WTC11 (cell line): ENCODE measurements at regions not wholly inside any gene's neighbourhood (a gene's known extent, or its start where the extent isn't known, plus 50 kb on each side); places are given as distances from the start of the nearest gene placed in this dataset.

Experiments
- ATAC-seq: fragments of 200-7000 bp; cut with Tn5 transposase; 2 replicates; pipeline ENCODE4 v1.10.0; 2021; ENCODE audit warnings: mild to moderate bottlenecking, moderate library complexity
- CTCF ChIA-PET: fragments of 300-600 bp; sonication (Branson Sonifier 250); formaldehyde crosslinking; loops from one replicate; lab custom pipeline; 2021; ENCODE audit warnings: antibody characterized with exemption; lab: Charles Lee
- POLR2A ChIA-PET: fragments of 350-600 bp; sonication (Branson Sonifier 250); formaldehyde crosslinking; loops from one replicate; lab custom pipeline; 2021; ENCODE audit warnings: antibody characterized with exemption; lab: Charles Lee
- DNase-seq: peaks from one replicate; pipeline ENCODE4 v3.0.0; 2021; ENCODE audit warnings: low spot score
- H3K27ac Mint-ChIP-seq: 2 replicates; pipeline ENCODE4 v1.8.0; 2021; ENCODE audit warnings: mixed read lengths
- H3K27me3 Mint-ChIP-seq: 2 replicates; pipeline ENCODE4 v1.8.0; 2021; ENCODE audit warnings: low read depth, mild to moderate bottlenecking, moderate library complexity, mixed read lengths
- H3K36me3 Mint-ChIP-seq: 2 replicates; pipeline ENCODE4 v1.8.0; 2021; ENCODE audit warnings: mixed read lengths
- H3K4me1 Mint-ChIP-seq: 2 replicates; pipeline ENCODE4 v1.8.0; 2022; ENCODE audit warnings: mixed read lengths
- H3K4me3 Mint-ChIP-seq: 2 replicates; pipeline ENCODE4 v1.8.0; 2021; ENCODE audit warnings: mild to moderate bottlenecking, moderate library complexity, mixed read lengths
- H3K9me3 Mint-ChIP-seq: 2 replicates; pipeline ENCODE4 v1.8.0; 2021; ENCODE audit warnings: mixed read lengths
- ATF1 ChIP-seq: sonication (generic); formaldehyde crosslinking; IDR thresholded peaks from 2 replicates; pipeline ENCODE4 v1.8.1; 2023; ENCODE audit warnings: mild to moderate bottlenecking, moderate library complexity, missing genetic modification reagents
- EMX1 ChIP-seq: fragments of 250-450 bp; sonication (Bioruptor Pico); IDR thresholded peaks from 2 replicates; pipeline ENCODE4 v1.8.0; 2021; ENCODE audit warnings: mild to moderate bottlenecking
- ESRRA ChIP-seq: sonication (generic); formaldehyde crosslinking; IDR thresholded peaks from 2 replicates; pipeline ENCODE4 v1.8.1; 2022; ENCODE audit warnings: mild to moderate bottlenecking, missing genetic modification reagents, borderline replicate concordance
- ETV6 ChIP-seq: sonication (generic); formaldehyde crosslinking; IDR thresholded peaks from 2 replicates; pipeline ENCODE4 v1.8.1; 2022; ENCODE audit warnings: mild to moderate bottlenecking, missing genetic modification reagents
- GABPB1 ChIP-seq: sonication (generic); formaldehyde crosslinking; IDR thresholded peaks from 2 replicates; pipeline ENCODE4 v1.8.1; 2023; ENCODE audit warnings: mild to moderate bottlenecking, missing genetic modification reagents
- GTF2I ChIP-seq: fragments of 250-450 bp; sonication (Bioruptor Pico); conservative IDR thresholded peaks from 2 replicates; pipeline ENCODE4 v1.4.0; 2021; ENCODE audit warnings: mild to moderate bottlenecking
- IRF2 ChIP-seq: sonication (generic); formaldehyde crosslinking; IDR thresholded peaks from 2 replicates; pipeline ENCODE4 v1.8.0; 2022; ENCODE audit warnings: low read depth, missing genetic modification reagents, borderline replicate concordance
- MLX ChIP-seq: sonication (generic); formaldehyde crosslinking; IDR thresholded peaks from 2 replicates; pipeline ENCODE4 v1.8.1; 2023; ENCODE audit warnings: mild to moderate bottlenecking, missing genetic modification reagents, moderate library complexity
- NFYB ChIP-seq: sonication (generic); formaldehyde crosslinking; conservative IDR thresholded peaks from 2 replicates; pipeline ENCODE4 v1.8.0; 2022; ENCODE audit warnings: low read depth, missing genetic modification reagents
- NR1H2 ChIP-seq: sonication (generic); formaldehyde crosslinking; IDR thresholded peaks from 2 replicates; pipeline ENCODE4 v1.9.0; 2021; ENCODE audit warnings: mild to moderate bottlenecking, moderate library complexity, missing genetic modification reagents
- OVOL2 ChIP-seq: fragments of 250-450 bp; sonication (Bioruptor Pico); IDR thresholded peaks from 2 replicates; pipeline ENCODE4 v1.9.0; 2021; ENCODE audit warnings: mild to moderate bottlenecking, borderline replicate concordance
- PRRX2 ChIP-seq: fragments of 250-450 bp; sonication (Bioruptor Pico); IDR thresholded peaks from 2 replicates; pipeline ENCODE4 v1.8.0; 2021; ENCODE audit warnings: mild to moderate bottlenecking
- RELA ChIP-seq: sonication (generic); formaldehyde crosslinking; IDR thresholded peaks from 2 replicates; pipeline ENCODE4 v1.8.1; 2022; ENCODE audit warnings: missing genetic modification reagents, mild to moderate bottlenecking, borderline replicate concordance
- ZNF121 ChIP-seq: sonication (generic); formaldehyde crosslinking; IDR thresholded peaks from 2 replicates; pipeline ENCODE4 v1.8.0; 2023; ENCODE audit warnings: missing genetic modification reagents
- ZNF138 ChIP-seq: sonication (generic); formaldehyde crosslinking; conservative IDR thresholded peaks from 2 replicates; pipeline ENCODE4 v1.8.1; 2022; ENCODE audit warnings: mild to moderate bottlenecking, moderate library complexity, missing genetic modification reagents
- ZNF219 ChIP-seq: sonication (generic); formaldehyde crosslinking; IDR thresholded peaks from 2 replicates; pipeline ENCODE4 v1.8.0; 2023; ENCODE audit warnings: missing genetic modification reagents, mild to moderate bottlenecking, borderline replicate concordance
- ZNF232 ChIP-seq: sonication (generic); formaldehyde crosslinking; IDR thresholded peaks from 2 replicates; pipeline ENCODE4 v1.8.0; 2022; ENCODE audit warnings: mild to moderate bottlenecking, missing genetic modification reagents
- ZNF396 ChIP-seq: fragments of 250-450 bp; sonication (Bioruptor Pico); IDR thresholded peaks from 2 replicates; pipeline ENCODE4 v1.8.0; 2021; ENCODE audit warnings: mild to moderate bottlenecking, moderate library complexity, borderline replicate concordance
- TF ChIP-seq, protein P1 (sequence below): sonication (generic); formaldehyde crosslinking; IDR thresholded peaks from 2 replicates; pipeline ENCODE4 v1.8.0; 2023; ENCODE audit warnings: missing genetic modification reagents, mild to moderate bottlenecking, borderline replicate concordance
- TF ChIP-seq, protein P2 (sequence below): fragments of 250-450 bp; sonication (Bioruptor Pico); IDR thresholded peaks from 2 replicates; pipeline ENCODE4 v1.9.0; 2021; ENCODE audit warnings: moderate library complexity, mild to moderate bottlenecking, inconsistent platforms, borderline replicate concordance
- TF ChIP-seq, protein P3 (sequence below): fragments of 200-600 bp; IDR thresholded peaks from 2 replicates; pipeline ENCODE4 v1.8.0; 2022; ENCODE audit warnings: antibody characterized with exemption

- TF ChIP-seq IRF2: no peak
- TF ChIP-seq PRRX2 (CRISPR knock-in tag): no peak
- no peak for TF ChIP-seq NR1H2 (CRISPR knock-in tag)
These were observed 69.5 kb upstream of the MAP3K7 start (continued) for GRCh38 chr6:90656325-90656724.

GRCh38 chr6:90654806-90655205 lies 67.9 kb upstream of the MAP3K7 start:
- Mint-ChIP-seq H3K4me1 (peaks cover 29% of the 10 kb centered on the region), H3K36me3 (peaks cover 3% of the 10 kb centered on the region; the same call in 1 of the 2 replicates), H3K27ac (no peak overlapping the region), H3K9me3 (peaks cover 14% of the 10 kb centered on the region), H3K4me3 (no peak overlapping the region), H3K27me3 (no peaks in the 10 kb centered on the region)
- TF ChIP-seq ETV6 (CRISPR knock-in tag) (no peak), OVOL2 (no peak), MLX (CRISPR knock-in tag) (no peak), ZNF219 (CRISPR knock-in tag) (no peak), GTF2I (CRISPR knock-in tag) (no peak), NFYB (CRISPR knock-in tag) (no peak), RELA (no peak), ZNF121 (CRISPR knock-in tag) (no peak), GABPB1 (CRISPR knock-in tag) (no peak), ESRRA (no peak), EMX1 (CRISPR knock-in tag) (no peak), ZNF138 (CRISPR knock-in tag) (no peak), ATF1 (CRISPR knock-in tag) (no peak), ZNF232 (CRISPR knock-in tag) (no peak), ZNF396 (CRISPR knock-in tag) (no peak), NR1H2 (CRISPR knock-in tag) (no peak)
- TF ChIP-seq, protein P1, sequence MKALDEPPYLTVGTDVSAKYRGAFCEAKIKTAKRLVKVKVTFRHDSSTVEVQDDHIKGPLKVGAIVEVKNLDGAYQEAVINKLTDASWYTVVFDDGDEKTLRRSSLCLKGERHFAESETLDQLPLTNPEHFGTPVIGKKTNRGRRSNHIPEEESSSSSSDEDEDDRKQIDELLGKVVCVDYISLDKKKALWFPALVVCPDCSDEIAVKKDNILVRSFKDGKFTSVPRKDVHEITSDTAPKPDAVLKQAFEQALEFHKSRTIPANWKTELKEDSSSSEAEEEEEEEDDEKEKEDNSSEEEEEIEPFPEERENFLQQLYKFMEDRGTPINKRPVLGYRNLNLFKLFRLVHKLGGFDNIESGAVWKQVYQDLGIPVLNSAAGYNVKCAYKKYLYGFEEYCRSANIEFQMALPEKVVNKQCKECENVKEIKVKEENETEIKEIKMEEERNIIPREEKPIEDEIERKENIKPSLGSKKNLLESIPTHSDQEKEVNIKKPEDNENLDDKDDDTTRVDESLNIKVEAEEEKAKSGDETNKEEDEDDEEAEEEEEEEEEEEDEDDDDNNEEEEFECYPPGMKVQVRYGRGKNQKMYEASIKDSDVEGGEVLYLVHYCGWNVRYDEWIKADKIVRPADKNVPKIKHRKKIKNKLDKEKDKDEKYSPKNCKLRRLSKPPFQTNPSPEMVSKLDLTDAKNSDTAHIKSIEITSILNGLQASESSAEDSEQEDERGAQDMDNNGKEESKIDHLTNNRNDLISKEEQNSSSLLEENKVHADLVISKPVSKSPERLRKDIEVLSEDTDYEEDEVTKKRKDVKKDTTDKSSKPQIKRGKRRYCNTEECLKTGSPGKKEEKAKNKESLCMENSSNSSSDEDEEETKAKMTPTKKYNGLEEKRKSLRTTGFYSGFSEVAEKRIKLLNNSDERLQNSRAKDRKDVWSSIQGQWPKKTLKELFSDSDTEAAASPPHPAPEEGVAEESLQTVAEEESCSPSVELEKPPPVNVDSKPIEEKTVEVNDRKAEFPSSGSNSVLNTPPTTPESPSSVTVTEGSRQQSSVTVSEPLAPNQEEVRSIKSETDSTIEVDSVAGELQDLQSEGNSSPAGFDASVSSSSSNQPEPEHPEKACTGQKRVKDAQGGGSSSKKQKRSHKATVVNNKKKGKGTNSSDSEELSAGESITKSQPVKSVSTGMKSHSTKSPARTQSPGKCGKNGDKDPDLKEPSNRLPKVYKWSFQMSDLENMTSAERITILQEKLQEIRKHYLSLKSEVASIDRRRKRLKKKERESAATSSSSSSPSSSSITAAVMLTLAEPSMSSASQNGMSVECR (CRISPR knock-in tag): no peak
- TF ChIP-seq, protein P2, sequence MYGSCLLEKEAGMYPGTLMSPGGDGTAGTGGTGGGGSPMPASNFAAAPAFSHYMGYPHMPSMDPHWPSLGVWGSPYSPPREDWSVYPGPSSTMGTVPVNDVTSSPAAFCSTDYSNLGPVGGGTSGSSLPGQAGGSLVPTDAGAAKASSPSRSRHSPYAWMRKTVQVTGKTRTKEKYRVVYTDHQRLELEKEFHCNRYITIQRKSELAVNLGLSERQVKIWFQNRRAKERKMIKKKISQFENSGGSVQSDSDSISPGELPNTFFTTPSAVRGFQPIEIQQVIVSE (CRISPR knock-in tag): no peak
- TF ChIP-seq, protein P3, sequence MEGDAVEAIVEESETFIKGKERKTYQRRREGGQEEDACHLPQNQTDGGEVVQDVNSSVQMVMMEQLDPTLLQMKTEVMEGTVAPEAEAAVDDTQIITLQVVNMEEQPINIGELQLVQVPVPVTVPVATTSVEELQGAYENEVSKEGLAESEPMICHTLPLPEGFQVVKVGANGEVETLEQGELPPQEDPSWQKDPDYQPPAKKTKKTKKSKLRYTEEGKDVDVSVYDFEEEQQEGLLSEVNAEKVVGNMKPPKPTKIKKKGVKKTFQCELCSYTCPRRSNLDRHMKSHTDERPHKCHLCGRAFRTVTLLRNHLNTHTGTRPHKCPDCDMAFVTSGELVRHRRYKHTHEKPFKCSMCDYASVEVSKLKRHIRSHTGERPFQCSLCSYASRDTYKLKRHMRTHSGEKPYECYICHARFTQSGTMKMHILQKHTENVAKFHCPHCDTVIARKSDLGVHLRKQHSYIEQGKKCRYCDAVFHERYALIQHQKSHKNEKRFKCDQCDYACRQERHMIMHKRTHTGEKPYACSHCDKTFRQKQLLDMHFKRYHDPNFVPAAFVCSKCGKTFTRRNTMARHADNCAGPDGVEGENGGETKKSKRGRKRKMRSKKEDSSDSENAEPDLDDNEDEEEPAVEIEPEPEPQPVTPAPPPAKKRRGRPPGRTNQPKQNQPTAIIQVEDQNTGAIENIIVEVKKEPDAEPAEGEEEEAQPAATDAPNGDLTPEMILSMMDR: no peak
- DNase-seq (no peak), ATAC-seq (no peak)
- CTCF ChIA-PET: no interaction called here
- POLR2A ChIA-PET: no interaction called here
